Stimulated activated CD8-positive, alpha-beta memory T cell treated with anti-CD3 and anti-CD28 coated beads, Interleukin-15, amount 100 ng/mL, for 24 hours (primary cell): ENCODE measurements at regions not wholly inside any gene's neighbourhood (a gene's known extent, or its start where the extent isn't known, plus 50 kb on each side); places are given as distances from the start of the nearest gene placed in this dataset.

Experiments used
- DNase-seq: peaks from one replicate; pipeline ENCODE4 v3.0.0-alpha.2; 2020; ENCODE audit warnings: low read depth

- no peak for DNase-seq
Measured at GRCh38 chr18:51734576-51734975, 537.1 kb upstream of the MEX3C start.

GRCh38 chr18:51739044-51739666, 541.7 kb upstream of the MEX3C start:
- no peak for DNase-seq

- DNase-seq, result no peak
Measured at GRCh38 chr18:51751901-51752300, 554.4 kb upstream of the MEX3C start.

- DNase-seq, result no peak
Measured at GRCh38 chr18:51753365-51754057, 556.0 kb upstream of the MEX3C start.

- no peak for DNase-seq
Measured at GRCh38 chr18:51754566-51754965, 557.1 kb upstream of the MEX3C start.

- no peak for DNase-seq
Measured at GRCh38 chr18:51757255-51757924, 559.9 kb upstream of the MEX3C start.

GRCh38 chr18:51762373-51762772, 564.9 kb upstream of the MEX3C start:
- no peak for DNase-seq

- no peak for DNase-seq
Measured at GRCh38 chr18:51765606-51766360, 568.3 kb upstream of the MEX3C start.

- no peak for DNase-seq
Measured at GRCh38 chr18:51767293-51767692, 569.8 kb upstream of the MEX3C start.

- DNase-seq, result no peak
Measured at GRCh38 chr18:51778115-51778514, 561.9 kb upstream of the DCC start.

- no peak for DNase-seq
Measured at GRCh38 chr18:51789871-51790270, 550.1 kb upstream of the DCC start.

GRCh38 chr18:51801514-51801913, 538.5 kb upstream of the DCC start:
- no peak for DNase-seq

GRCh38 chr18:51802569-51803428, 537.2 kb upstream of the DCC start:
- DNase-seq, result no peak

GRCh38 chr18:51807336-51807735, 532.7 kb upstream of the DCC start:
- no peak for DNase-seq

- DNase-seq, result no peak
Measured at GRCh38 chr18:51811883-51812282, 528.1 kb upstream of the DCC start.

GRCh38 chr18:51813740-51814139, 526.3 kb upstream of the DCC start:
- no peak for DNase-seq

GRCh38 chr18:51821610-51822009, 518.4 kb upstream of the DCC start:
- DNase-seq, result no peak

GRCh38 chr18:51824746-51825145, 515.3 kb upstream of the DCC start:
- DNase-seq, result no peak

GRCh38 chr18:51833850-51834249, 506.1 kb upstream of the DCC start:
- DNase-seq, result no peak

GRCh38 chr18:51848702-51849101, 491.3 kb upstream of the DCC start:
- DNase-seq, result no peak

- DNase-seq, result no peak
Measured at GRCh38 chr18:51852681-51853080, 487.3 kb upstream of the DCC start.

GRCh38 chr18:51857989-51858388, 482.0 kb upstream of the DCC start:
- DNase-seq, result no peak
